Mucosa of descending colon (tissue), 3 donors: ENCODE measurements at regions not wholly inside any gene's neighbourhood (a gene's known extent, or its start where the extent isn't known, plus 50 kb on each side); places are given as distances from the start of the nearest gene placed in this dataset.

Source experiments
- ATAC-seq: fragments of 200-7000 bp; cut with Tn5 transposase; one replicate; pipeline ENCODE4 v1.9.1; 2020; ENCODE audit warnings: mild to moderate bottlenecking, moderate library complexity
- DNase-seq, 3 donors: peaks; one replicate each; pipeline ENCODE4 v3.0.0-alpha.2; 2020
- H3K36me3 ChIP-seq: fragments of 200-600 bp; one replicate; pipeline ENCODE4 v1.8.0; 2021; ENCODE audit warnings: low read depth, mild to moderate bottlenecking
- H3K4me1 ChIP-seq: fragments of 200-600 bp; one replicate; pipeline ENCODE4 v1.8.0; 2021; ENCODE audit warnings: low read depth, mild to moderate bottlenecking
- H3K4me3 ChIP-seq: fragments of 200-600 bp; one replicate; pipeline ENCODE4 v1.8.0; 2021; ENCODE audit warnings: mild to moderate bottlenecking
- H3K9me3 ChIP-seq: fragments of 200-600 bp; one replicate; pipeline ENCODE4 v1.8.0; 2021; ENCODE audit warnings: mild to moderate bottlenecking
- intact Hi-C, 2 donors: fragments of 100-400 bp; cut with DNase I in 1 of 2; cut with micrococcal nuclease in 1 of 2; formaldehyde crosslinking; loops; one replicate each; pipeline versions ENCODE4 v1.11.0 to v1.11.1; 2022; cut with DNase I, micrococcal nuclease
- TF ChIP-seq, protein P1 (sequence below): fragments of 200-600 bp; IDR thresholded peaks from one replicate; pipeline ENCODE4 v1.8.0; 2022; ENCODE audit warnings: antibody characterized with exemption, mild to moderate bottlenecking
- donor health status: DM: no; HTN: no; CAD: no; lungs with moderate emphysema.
- donor health status: DM: no; HTN: no; CAD: no.
- donor health status: DM: no; HTN: yes; CAD: no.

DNA sequence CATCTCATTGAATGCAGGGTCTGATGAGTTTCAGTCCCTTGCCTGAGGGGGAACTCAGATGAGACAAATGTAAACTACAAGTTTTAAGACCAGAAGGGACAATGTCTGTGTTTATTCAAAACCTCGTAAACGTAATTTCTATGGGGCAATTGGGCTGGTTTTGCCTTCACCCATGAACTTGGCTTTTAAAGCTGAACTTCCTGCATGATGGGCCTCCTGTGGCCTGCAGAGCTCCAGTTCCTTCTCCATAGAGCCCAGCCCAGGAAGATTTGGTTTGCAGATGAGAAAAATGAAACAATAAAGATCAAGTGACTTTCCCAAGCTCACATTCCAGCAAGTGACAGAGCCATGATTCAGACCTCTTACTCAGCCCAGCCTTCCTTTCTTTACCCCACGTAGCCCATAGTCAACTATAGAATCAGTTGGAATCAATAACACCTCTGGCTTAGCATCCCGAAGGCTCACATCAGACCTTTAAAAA lies 612.3 kb downstream of the UTRN start:
- DNase-seq (no peak), ATAC-seq (peak; percentile 85)
- Histone ChIP-seq H3K4me1 (no peaks in the 10 kb centered on the region), H3K36me3 (no peaks in the 10 kb centered on the region), H3K9me3 (peaks cover 2% of the 10 kb centered on the region), H3K4me3 (no peak overlapping the region)
- intact Hi-C loops: no loop called here
- TF ChIP-seq, protein P1, sequence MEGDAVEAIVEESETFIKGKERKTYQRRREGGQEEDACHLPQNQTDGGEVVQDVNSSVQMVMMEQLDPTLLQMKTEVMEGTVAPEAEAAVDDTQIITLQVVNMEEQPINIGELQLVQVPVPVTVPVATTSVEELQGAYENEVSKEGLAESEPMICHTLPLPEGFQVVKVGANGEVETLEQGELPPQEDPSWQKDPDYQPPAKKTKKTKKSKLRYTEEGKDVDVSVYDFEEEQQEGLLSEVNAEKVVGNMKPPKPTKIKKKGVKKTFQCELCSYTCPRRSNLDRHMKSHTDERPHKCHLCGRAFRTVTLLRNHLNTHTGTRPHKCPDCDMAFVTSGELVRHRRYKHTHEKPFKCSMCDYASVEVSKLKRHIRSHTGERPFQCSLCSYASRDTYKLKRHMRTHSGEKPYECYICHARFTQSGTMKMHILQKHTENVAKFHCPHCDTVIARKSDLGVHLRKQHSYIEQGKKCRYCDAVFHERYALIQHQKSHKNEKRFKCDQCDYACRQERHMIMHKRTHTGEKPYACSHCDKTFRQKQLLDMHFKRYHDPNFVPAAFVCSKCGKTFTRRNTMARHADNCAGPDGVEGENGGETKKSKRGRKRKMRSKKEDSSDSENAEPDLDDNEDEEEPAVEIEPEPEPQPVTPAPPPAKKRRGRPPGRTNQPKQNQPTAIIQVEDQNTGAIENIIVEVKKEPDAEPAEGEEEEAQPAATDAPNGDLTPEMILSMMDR: no peak

DNA sequence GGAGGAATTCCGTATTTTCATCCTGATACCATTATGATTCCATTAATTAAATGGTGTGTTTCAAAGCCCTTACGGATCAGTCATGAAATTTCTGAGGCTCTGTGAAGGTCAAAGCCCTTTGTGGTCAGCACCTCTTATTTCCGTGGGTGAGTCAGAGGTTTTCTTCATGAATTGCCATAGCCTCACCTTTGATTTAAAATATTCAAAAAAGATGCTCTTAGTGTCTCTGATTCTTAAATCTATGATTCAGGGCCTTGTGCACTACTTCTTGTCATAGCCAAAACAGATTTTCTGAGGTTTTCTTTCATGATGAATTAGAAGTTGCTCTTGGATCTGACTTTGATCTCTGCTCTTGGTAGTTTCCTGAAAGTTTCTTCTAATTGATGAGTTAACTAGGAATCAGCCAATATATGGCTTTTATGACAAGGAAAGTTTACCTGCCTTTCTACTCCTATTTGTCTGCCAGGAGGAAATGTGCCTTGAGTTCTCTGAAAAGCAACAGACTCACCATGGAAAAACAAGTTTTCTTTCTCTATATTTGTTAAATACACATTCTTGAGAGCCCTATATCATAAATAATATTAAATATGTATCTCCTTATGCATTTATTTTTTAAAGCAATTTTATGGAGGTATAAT lies 613.0 kb downstream of the UTRN start:
- TF ChIP-seq, protein P1: no peak
- ATAC-seq: no peak
- intact Hi-C loops: no loop called here

DNA sequence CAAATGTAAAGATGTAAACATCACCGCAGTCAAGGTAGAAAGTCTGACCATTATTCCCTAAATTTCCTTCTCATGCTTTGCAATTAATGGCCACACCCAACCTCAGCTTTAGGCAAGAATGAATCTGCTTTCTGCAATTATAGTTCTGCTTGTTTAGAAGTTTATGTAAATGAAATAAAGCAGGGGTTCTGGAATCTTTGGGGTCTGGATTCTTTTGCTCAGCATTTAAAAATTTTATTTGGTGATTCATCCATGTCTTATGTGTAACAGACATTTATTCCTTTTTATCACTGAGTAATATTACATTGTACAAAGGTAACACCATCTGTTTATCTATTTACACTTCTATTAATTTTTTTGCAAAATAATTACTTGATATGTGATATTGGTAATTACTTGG lies 613.6 kb downstream of the UTRN start:
- ATAC-seq (no peak), DNase-seq (no peak)
- intact Hi-C loops: no loop called here
- TF ChIP-seq, protein P1: no peak
- H3K36me3 ChIP-seq: no peaks in the 10 kb centered on the region
- H3K4me3 ChIP-seq: no peak overlapping the region
- no peaks in the 10 kb centered on the region for H3K4me1 ChIP-seq
- H3K9me3 ChIP-seq: peaks cover 6% of the 10 kb centered on the region

More for the DNA sequence above, 613.0 kb downstream of the UTRN start:
- Histone ChIP-seq H3K4me3 (no peak overlapping the region), H3K36me3 (no peaks in the 10 kb centered on the region), H3K4me1 (no peaks in the 10 kb centered on the region), H3K9me3 (peaks cover 6% of the 10 kb centered on the region)
- DNase-seq: no peak

DNA sequence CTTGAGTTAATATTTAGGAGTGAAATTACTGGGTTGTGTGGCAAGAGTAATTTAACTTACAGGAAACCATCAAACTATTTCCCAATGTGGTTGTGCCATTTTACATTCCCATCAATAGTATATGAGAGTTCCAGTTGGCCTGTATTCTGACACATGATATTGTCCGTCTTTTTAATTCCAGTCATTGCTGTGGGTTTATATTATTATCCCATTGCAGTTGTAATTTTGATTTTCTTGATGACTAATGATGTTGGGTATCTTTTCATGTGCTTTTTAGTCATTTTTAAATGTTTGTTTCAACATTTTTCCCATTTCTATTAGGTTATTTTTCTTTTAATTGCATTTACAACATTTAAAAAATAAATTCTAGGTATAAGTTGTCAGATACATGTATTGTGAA lies 614.0 kb downstream of the UTRN start:
- Histone ChIP-seq H3K36me3 (no peaks in the 10 kb centered on the region), H3K4me3 (no peak overlapping the region), H3K9me3 (peaks cover 6% of the 10 kb centered on the region), H3K4me1 (no peaks in the 10 kb centered on the region)
- intact Hi-C loops: no loop called here
- ATAC-seq: no peak
- TF ChIP-seq, protein P1: no peak
- DNase-seq: no peak

DNA sequence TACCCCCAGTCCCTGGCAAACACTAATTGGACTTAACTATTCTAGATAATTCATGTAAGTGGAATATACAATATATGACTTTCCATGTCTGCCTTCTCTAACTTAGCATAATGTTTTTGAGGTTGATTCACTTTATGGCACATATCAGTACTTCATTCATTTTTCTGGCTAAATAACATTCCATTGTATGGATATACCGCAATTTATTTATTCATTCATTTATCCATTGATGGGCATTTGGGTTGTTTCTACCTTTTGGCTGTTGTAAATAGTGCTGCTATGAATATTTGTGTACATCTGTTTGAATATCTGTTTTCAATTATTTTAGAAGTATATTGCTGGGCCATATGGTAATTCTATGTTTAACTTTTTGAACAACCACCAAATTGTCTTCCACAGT lies 616.3 kb downstream of the UTRN start:
- no peak overlapping the region for H3K4me3 ChIP-seq
- no peaks in the 10 kb centered on the region for H3K4me1 ChIP-seq
- no peaks in the 10 kb centered on the region for H3K36me3 ChIP-seq
- intact Hi-C loops: no loop called here
- no peak for DNase-seq
- TF ChIP-seq, protein P1: no peak
- no peak for ATAC-seq
- peaks cover 6% of the 10 kb centered on the region for H3K9me3 ChIP-seq

DNA sequence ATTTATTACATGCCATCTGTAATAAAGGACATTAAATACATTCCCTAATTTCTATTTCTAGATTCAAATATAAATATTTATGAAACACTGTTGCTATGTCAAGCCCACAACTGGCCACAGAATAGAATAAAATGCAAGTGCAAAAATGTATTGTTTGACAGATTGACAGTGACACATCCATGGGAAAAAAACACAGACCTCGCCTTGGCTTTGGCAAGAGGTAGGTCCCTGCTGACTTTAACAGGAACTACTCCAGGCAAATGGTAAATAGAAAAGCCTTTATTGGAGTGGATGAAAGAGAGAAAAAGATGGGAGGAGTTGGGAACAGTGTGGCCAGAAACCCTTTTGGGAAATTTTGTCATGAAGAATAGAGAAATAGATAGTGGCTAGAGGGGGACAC lies 622.9 kb downstream of the UTRN start:
- DNase-seq (no peak), ATAC-seq (no peak)
- Histone ChIP-seq H3K9me3 (no peaks in the 10 kb centered on the region), H3K4me1 (no peaks in the 10 kb centered on the region), H3K36me3 (no peaks in the 10 kb centered on the region), H3K4me3 (no peak overlapping the region)
- intact Hi-C loops: no loop called here
- TF ChIP-seq, protein P1: no peak
